HEK293 (cell line): ENCODE measurements at regions not wholly inside any gene's neighbourhood (a gene's known extent, or its start where the extent isn't known, plus 50 kb on each side); places are given as distances from the start of the nearest gene placed in this dataset.

ENCODE experiments used
- CTCF ChIA-PET: fragments of 350-600 bp; formaldehyde crosslinking; extraction: SDS; loops from one replicate; lab custom pipeline; 2021; ENCODE audit warnings: antibody characterized with exemption; lab: Yijun Ruan, JAX
- POLR2A ChIA-PET: fragments of 300-600 bp; formaldehyde crosslinking; extraction: SDS; loops from one replicate; lab custom pipeline; 2020; ENCODE audit warnings: antibody characterized with exemption, inconsistent platforms; lab: Yijun Ruan, JAX
- H3K27ac ChIP-seq: fragments of 200-500 bp; sonication (Bioruptor generic); 2 replicates; pipeline ENCODE4 v1.5.1; 2014; ENCODE audit warnings: low read depth, low read length, control low read depth, inconsistent platforms; ENCODE audit errors: extremely low read depth
- H3K36me3 ChIP-seq, 2 experiments: fragments of 200-500 bp in 1 of 2; sonication (Bioruptor generic) in 1 of 2; 1 replicate in 1 of 2; 2 replicates in 1 of 2; pipeline ENCODE4 v1.5.1; 2014 to 2017; ENCODE audit warnings: inconsistent platforms in 2 of 2, low read length in 2 of 2; ENCODE audit not compliant: control insufficient read depth in 2 of 2, insufficient read depth in 1 of 2
- H3K4me1 ChIP-seq: fragments of 200-500 bp; sonication (Bioruptor generic); 2 replicates; pipeline ENCODE4 v1.5.1; 2014; ENCODE audit warnings: mild to moderate bottlenecking, low read length, inconsistent platforms; ENCODE audit not compliant: control insufficient read depth, insufficient read depth
- H3K4me3 ChIP-seq: 2 replicates; pipeline ENCODE4 v1.5.1; 2011; ENCODE audit warnings: low read depth, mild to moderate bottlenecking, control low read depth, low read length, moderate library complexity
- H3K9me3 ChIP-seq: fragments of 200-500 bp; sonication (Bioruptor generic); 2 replicates; pipeline ENCODE4 v1.5.1; 2014; ENCODE audit warnings: low read depth, low read length, inconsistent platforms; ENCODE audit not compliant: control insufficient read depth, insufficient read depth
- KLF8 ChIP-seq: fragments of 450-650 bp; formaldehyde crosslinking; IDR thresholded peaks from 2 replicates; pipeline ENCODE4 v1.5.1; 2016; ENCODE audit warnings: missing biosample characterization, missing genetic modification characterization
- MEIS1 ChIP-seq: sonication (generic); formaldehyde crosslinking; IDR thresholded peaks from 2 replicates; pipeline ENCODE4 v1.8.1; 2022; ENCODE audit warnings: missing genetic modification reagents, mild to moderate bottlenecking, borderline replicate concordance
- OSR2 ChIP-seq: fragments of 450-650 bp; formaldehyde crosslinking; IDR thresholded peaks from 2 replicates; pipeline ENCODE4 v1.5.1; 2016; ENCODE audit warnings: missing biosample characterization, missing genetic modification characterization
- OVOL3 ChIP-seq: fragments of 450-650 bp; formaldehyde crosslinking; IDR thresholded peaks from 2 replicates; pipeline ENCODE4 v1.5.1; 2016; ENCODE audit warnings: missing biosample characterization, missing genetic modification characterization
- PRDM10 ChIP-seq: fragments of 450-650 bp; formaldehyde crosslinking; IDR thresholded peaks from 2 replicates; pipeline ENCODE4 v1.5.1; 2016; ENCODE audit warnings: missing biosample characterization, missing genetic modification characterization
- ZNF202 ChIP-seq: fragments of 450-650 bp; formaldehyde crosslinking; IDR thresholded peaks from 2 replicates; pipeline ENCODE4 v1.5.1; 2016; ENCODE audit warnings: missing biosample characterization, missing genetic modification characterization, borderline replicate concordance
- ZNF221 ChIP-seq: fragments of 450-650 bp; formaldehyde crosslinking; IDR thresholded peaks from 2 replicates; pipeline ENCODE4 v1.5.1; 2017; ENCODE audit warnings: missing biosample characterization, missing genetic modification characterization, borderline replicate concordance
- ZNF23 ChIP-seq: fragments of 450-650 bp; formaldehyde crosslinking; IDR thresholded peaks from 2 replicates; pipeline ENCODE4 v1.5.1; 2016; ENCODE audit warnings: missing biosample characterization, missing genetic modification characterization, borderline replicate concordance
- ZNF24 ChIP-seq: fragments of 450-650 bp; formaldehyde crosslinking; IDR thresholded peaks from 2 replicates; pipeline ENCODE4 v1.5.1; 2016; ENCODE audit warnings: missing biosample characterization, missing genetic modification characterization
- ZNF302 ChIP-seq: fragments of 450-650 bp; formaldehyde crosslinking; IDR thresholded peaks from 2 replicates; pipeline ENCODE4 v1.5.1; 2016; ENCODE audit warnings: missing biosample characterization, missing genetic modification characterization, low read depth
- ZNF37A ChIP-seq: fragments of 450-650 bp; IDR thresholded peaks from 2 replicates; pipeline ENCODE4 v1.5.1; 2018; ENCODE audit warnings: missing biosample characterization, missing genetic modification characterization
- ZNF391 ChIP-seq: fragments of 450-650 bp; formaldehyde crosslinking; IDR thresholded peaks from 2 replicates; pipeline ENCODE4 v1.5.1; 2016; ENCODE audit warnings: low read depth, missing biosample characterization, missing genetic modification characterization, borderline replicate concordance
- ZNF510 ChIP-seq: fragments of 450-650 bp; formaldehyde crosslinking; IDR thresholded peaks from 2 replicates; pipeline ENCODE4 v1.5.1; 2018; ENCODE audit warnings: mild to moderate bottlenecking, missing genetic modification characterization, missing biosample characterization; ENCODE audit not compliant: insufficient replicate concordance
- ZNF529 ChIP-seq: fragments of 450-650 bp; formaldehyde crosslinking; IDR thresholded peaks from 2 replicates; pipeline ENCODE4 v1.5.1; 2017; ENCODE audit warnings: missing genetic modification characterization, missing biosample characterization; ENCODE audit not compliant: insufficient replicate concordance
- ZNF600 ChIP-seq: fragments of 450-650 bp; formaldehyde crosslinking; IDR thresholded peaks from 2 replicates; pipeline ENCODE4 v1.5.1; 2016; ENCODE audit warnings: missing biosample characterization, missing genetic modification characterization
- ZNF623 ChIP-seq: fragments of 450-650 bp; formaldehyde crosslinking; IDR thresholded peaks from 2 replicates; pipeline ENCODE4 v1.5.1; 2016; ENCODE audit warnings: missing biosample characterization, missing genetic modification characterization
- ZNF658 ChIP-seq: fragments of 450-650 bp; formaldehyde crosslinking; IDR thresholded peaks from 2 replicates; pipeline ENCODE4; 2016; ENCODE audit warnings: missing biosample characterization, missing genetic modification characterization
- ZNF664 ChIP-seq: fragments of 450-650 bp; formaldehyde crosslinking; IDR thresholded peaks from 2 replicates; pipeline ENCODE4 v1.5.1; 2016; ENCODE audit warnings: missing biosample characterization, missing genetic modification characterization
- ZNF707 ChIP-seq: fragments of 450-650 bp; formaldehyde crosslinking; IDR thresholded peaks from 2 replicates; pipeline ENCODE4 v1.5.1; 2016; ENCODE audit warnings: missing biosample characterization, missing genetic modification characterization
- ZNF768 ChIP-seq: fragments of 450-650 bp; formaldehyde crosslinking; IDR thresholded peaks from 2 replicates; pipeline ENCODE4 v1.5.1; 2018; ENCODE audit warnings: missing biosample characterization, mild to moderate bottlenecking, missing genetic modification characterization
- ZNF777 ChIP-seq: fragments of 450-650 bp; formaldehyde crosslinking; IDR thresholded peaks from 2 replicates; pipeline ENCODE4 v1.5.1; 2017; ENCODE audit warnings: missing biosample characterization, missing genetic modification characterization, borderline replicate concordance
- ZSCAN23 ChIP-seq: fragments of 450-650 bp; formaldehyde crosslinking; IDR thresholded peaks from 2 replicates; pipeline ENCODE4 v1.5.1; 2016; ENCODE audit warnings: missing biosample characterization, missing genetic modification characterization
- TF ChIP-seq, protein P1 (sequence below): fragments of 450-650 bp; formaldehyde crosslinking; IDR thresholded peaks from 2 replicates; pipeline ENCODE4 v1.5.1; 2016; ENCODE audit warnings: missing biosample characterization, missing genetic modification characterization
- TF ChIP-seq, protein P2 (sequence below): fragments of 450-650 bp; formaldehyde crosslinking; IDR thresholded peaks from 2 replicates; pipeline ENCODE4 v1.5.1; 2016; ENCODE audit warnings: missing biosample characterization, missing genetic modification characterization
- TF ChIP-seq, protein P3 (sequence below): fragments of 450-650 bp; formaldehyde crosslinking; optimal IDR thresholded peaks from 2 replicates; pipeline ENCODE3; 2016; ENCODE audit warnings: missing biosample characterization, mild to moderate bottlenecking, missing genetic modification characterization

DNA sequence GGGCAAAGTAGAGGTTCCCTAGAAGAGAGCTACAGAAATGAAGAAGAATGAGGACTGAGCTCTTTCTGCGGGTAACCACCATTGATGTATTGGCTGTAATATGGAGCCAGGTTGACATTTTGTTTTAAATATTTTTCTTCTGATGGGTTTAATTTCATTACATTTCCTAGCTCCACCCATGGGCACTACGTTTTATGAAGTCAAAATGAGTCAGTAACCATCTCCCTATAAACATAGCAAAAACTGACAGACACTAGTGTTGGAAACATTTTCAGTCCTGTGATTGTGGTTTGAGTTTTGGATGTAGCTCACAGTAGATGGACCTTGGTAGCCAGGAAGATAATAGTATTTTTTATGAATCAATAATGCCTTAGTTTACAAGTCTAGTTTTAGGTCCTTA, 470.4 kb upstream of the B3GALT2 start:
- Histone ChIP-seq H3K9me3 (no peaks in the 10 kb centered on the region; the same call in 1 of the 2 replicates), H3K4me3 (no peak overlapping the region), H3K4me1 (no peaks in the 10 kb centered on the region), H3K36me3 (no peaks in the 10 kb centered on the region), H3K27ac (no peak overlapping the region)
- ChIA-PET POLR2A (no interaction called here), CTCF (no interaction called here)
- no peak for TF ChIP-seq ZNF202 (tag by site-specific recombination)
- TF ChIP-seq ZNF707 (tag by site-specific recombination), result no peak
- TF ChIP-seq ZNF221, result no peak
- no peak for TF ChIP-seq ZNF768 (tag by site-specific recombination)
- TF ChIP-seq KLF8, result no peak
- TF ChIP-seq, protein P1, sequence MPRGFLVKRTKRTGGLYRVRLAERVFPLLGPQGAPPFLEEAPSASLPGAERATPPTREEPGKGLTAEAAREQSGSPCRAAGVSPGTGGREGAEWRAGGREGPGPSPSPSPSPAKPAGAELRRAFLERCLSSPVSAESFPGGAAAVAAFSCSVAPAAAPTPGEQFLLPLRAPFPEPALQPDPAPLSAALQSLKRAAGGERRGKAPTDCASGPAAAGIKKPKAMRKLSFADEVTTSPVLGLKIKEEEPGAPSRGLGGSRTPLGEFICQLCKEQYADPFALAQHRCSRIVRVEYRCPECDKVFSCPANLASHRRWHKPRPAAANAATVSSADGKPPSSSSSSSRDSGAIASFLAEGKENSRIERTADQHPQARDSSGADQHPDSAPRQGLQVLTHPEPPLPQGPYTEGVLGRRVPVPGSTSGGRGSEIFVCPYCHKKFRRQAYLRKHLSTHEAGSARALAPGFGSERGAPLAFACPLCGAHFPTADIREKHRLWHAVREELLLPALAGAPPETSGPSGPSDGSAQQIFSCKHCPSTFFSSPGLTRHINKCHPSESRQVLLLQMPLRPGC (tag by site-specific recombination), result no peak

GRCh38 chr1:193654951-193655735, 468.7 kb upstream of the B3GALT2 start:
- CTCF ChIA-PET, result no interaction called here
- Histone ChIP-seq H3K9me3 (no peaks in the 10 kb centered on the region; the same call in 1 of the 2 replicates), H3K36me3 (no peaks in the 10 kb centered on the region), H3K4me1 (no peaks in the 10 kb centered on the region), H3K27ac (no peak overlapping the region), H3K4me3 (no peak overlapping the region)
- POLR2A ChIA-PET, result no interaction called here
- TF ChIP-seq, protein P2, sequence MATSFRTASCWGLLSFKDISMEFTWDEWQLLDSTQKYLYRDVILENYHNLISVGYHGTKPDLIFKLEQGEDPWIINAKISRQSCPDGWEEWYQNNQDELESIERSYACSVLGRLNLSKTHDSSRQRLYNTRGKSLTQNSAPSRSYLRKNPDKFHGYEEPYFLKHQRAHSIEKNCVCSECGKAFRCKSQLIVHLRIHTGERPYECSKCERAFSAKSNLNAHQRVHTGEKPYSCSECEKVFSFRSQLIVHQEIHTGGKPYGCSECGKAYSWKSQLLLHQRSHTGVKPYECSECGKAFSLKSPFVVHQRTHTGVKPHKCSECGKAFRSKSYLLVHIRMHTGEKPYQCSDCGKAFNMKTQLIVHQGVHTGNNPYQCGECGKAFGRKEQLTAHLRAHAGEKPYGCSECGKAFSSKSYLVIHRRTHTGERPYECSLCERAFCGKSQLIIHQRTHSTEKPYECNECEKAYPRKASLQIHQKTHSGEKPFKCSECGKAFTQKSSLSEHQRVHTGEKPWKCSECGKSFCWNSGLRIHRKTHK (tag by site-specific recombination), result no peak
- no peak for TF ChIP-seq ZNF37A (tag by site-specific recombination)
- no peak for TF ChIP-seq ZNF24 (tag by site-specific recombination)
- no peak for TF ChIP-seq PRDM10 (tag by site-specific recombination)
- no peak for TF ChIP-seq ZNF777 (tag by site-specific recombination)
- no peak for TF ChIP-seq OSR2 (tag by site-specific recombination)
- no peak for TF ChIP-seq ZNF623 (tag by site-specific recombination)
- TF ChIP-seq OVOL3 (tag by site-specific recombination), result no peak
- no peak for TF ChIP-seq ZNF529 (tag by site-specific recombination)
- TF ChIP-seq ZNF658 (tag by site-specific recombination), result no peak
- TF ChIP-seq ZNF302 (tag by site-specific recombination), result no peak
- no peak for TF ChIP-seq ZSCAN23 (tag by site-specific recombination)
- no peak for TF ChIP-seq MEIS1 (CRISPR knock-in tag)
- TF ChIP-seq, protein P3, sequence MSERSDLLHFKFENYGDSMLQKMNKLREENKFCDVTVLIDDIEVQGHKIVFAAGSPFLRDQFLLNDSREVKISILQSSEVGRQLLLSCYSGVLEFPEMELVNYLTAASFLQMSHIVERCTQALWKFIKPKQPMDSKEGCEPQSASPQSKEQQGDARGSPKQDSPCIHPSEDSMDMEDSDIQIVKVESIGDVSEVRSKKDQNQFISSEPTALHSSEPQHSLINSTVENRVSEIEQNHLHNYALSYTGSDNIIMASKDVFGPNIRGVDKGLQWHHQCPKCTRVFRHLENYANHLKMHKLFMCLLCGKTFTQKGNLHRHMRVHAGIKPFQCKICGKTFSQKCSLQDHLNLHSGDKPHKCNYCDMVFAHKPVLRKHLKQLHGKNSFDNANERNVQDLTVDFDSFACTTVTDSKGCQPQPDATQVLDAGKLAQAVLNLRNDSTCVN (tag by site-specific recombination), result no peak
- no peak for TF ChIP-seq ZNF600 (tag by site-specific recombination)
- no peak for TF ChIP-seq ZNF510
- TF ChIP-seq ZNF391 (tag by site-specific recombination), result no peak
- no peak for TF ChIP-seq ZNF664 (tag by site-specific recombination)
- no peak for TF ChIP-seq ZNF23
